GM23338 (cell line): ENCODE measurements at regions not wholly inside any gene's neighbourhood (a gene's known extent, or its start where the extent isn't known, plus 50 kb on each side); places are given as distances from the start of the nearest gene placed in this dataset.

Source experiments
- ATAC-seq: fragments of 200-7000 bp; cut with Tn5 transposase; 3 replicates; pipeline ENCODE4 v1.9.1; 2020
- DNase-seq: peaks from one replicate; pipeline ENCODE4 v3.0.0-alpha.2; 2015; ENCODE audit warnings: low spot score
- H2AFZ ChIP-seq: fragments of 200-600 bp; sonication (generic); 2 replicates; pipeline ENCODE4 v1.8.0; 2016; ENCODE audit warnings: antibody characterized with exemption, mild to moderate bottlenecking, moderate library complexity
- H3F3A ChIP-seq: fragments of 200-600 bp; sonication (generic); replicated peaks from 2 replicates; pipeline ENCODE4 v1.8.0; 2017; ENCODE audit warnings: antibody characterized with exemption, mixed run types, low read depth
- H3K27ac ChIP-seq: fragments of 200-600 bp; sonication (generic); 2 replicates; pipeline ENCODE4 v1.6.1; 2016; ENCODE audit warnings: low read depth
- H3K27me3 ChIP-seq: fragments of 200-600 bp; sonication (generic); 2 replicates; pipeline ENCODE4 v1.8.0; 2016; ENCODE audit warnings: mild to moderate bottlenecking, mixed run types, moderate library complexity; ENCODE audit not compliant: insufficient read depth
- H3K36me3 ChIP-seq: fragments of 200-600 bp; sonication (generic); 2 replicates; pipeline ENCODE4 v1.8.0; 2016; ENCODE audit warnings: mild to moderate bottlenecking; ENCODE audit not compliant: insufficient read depth
- H3K4me1 ChIP-seq: fragments of 200-600 bp; sonication (generic); 2 replicates; pipeline ENCODE4 v1.8.0; 2016; ENCODE audit warnings: mild to moderate bottlenecking, moderate library complexity; ENCODE audit not compliant: insufficient read depth
- H3K4me2 ChIP-seq: fragments of 200-600 bp; sonication (generic); 2 replicates; pipeline ENCODE4 v1.7.1; 2017; ENCODE audit warnings: mixed run types
- H3K4me3 ChIP-seq: fragments of 200-600 bp; sonication (generic); 2 replicates; pipeline ENCODE4 v1.6.1; 2016; ENCODE audit warnings: mixed run types
- H3K79me2 ChIP-seq: fragments of 200-600 bp; sonication (generic); replicated peaks from 2 replicates; pipeline ENCODE4 v1.8.0; 2017; ENCODE audit warnings: mild to moderate bottlenecking; ENCODE audit not compliant: insufficient read depth
- H3K9me2 ChIP-seq: fragments of 200-600 bp; sonication (generic); 2 replicates; pipeline ENCODE4 v1.8.0; 2017; ENCODE audit not compliant: insufficient read depth
- H4K20me1 ChIP-seq: fragments of 200-600 bp; sonication (generic); replicated peaks from 2 replicates; pipeline ENCODE4 v1.8.0; 2017; ENCODE audit warnings: mild to moderate bottlenecking; ENCODE audit not compliant: insufficient read depth
- H3K27ac Mint-ChIP-seq: 2 replicates; pipeline ENCODE4 v1.8.0; 2020; ENCODE audit warnings: inconsistent platforms, mild to moderate bottlenecking, moderate library complexity, mixed read lengths
- H3K27me3 Mint-ChIP-seq: 3 replicates; pipeline ENCODE4 v1.8.0; 2022; ENCODE audit warnings: low read depth, mild to moderate bottlenecking, moderate library complexity, mixed read lengths, inconsistent platforms; ENCODE audit not compliant: insufficient read depth, poor library complexity
- H3K36me3 Mint-ChIP-seq: 3 replicates; pipeline ENCODE4 v1.8.0; 2021; ENCODE audit warnings: low read depth, mild to moderate bottlenecking, inconsistent platforms, moderate library complexity, mixed read lengths
- H3K4me1 Mint-ChIP-seq: 3 replicates; pipeline ENCODE4 v1.8.0; 2020; ENCODE audit warnings: mild to moderate bottlenecking, inconsistent platforms, mixed read lengths
- H3K4me3 Mint-ChIP-seq: 3 replicates; pipeline ENCODE4 v1.8.0; 2021; ENCODE audit warnings: moderate library complexity, mild to moderate bottlenecking, inconsistent platforms, mixed read lengths
- H3K9me3 Mint-ChIP-seq: 3 replicates; pipeline ENCODE4 v1.8.0; 2020; ENCODE audit warnings: moderate library complexity, mild to moderate bottlenecking, inconsistent platforms, mixed read lengths
- CREB1 ChIP-seq: fragments of 250-450 bp; sonication (Bioruptor Pico); IDR thresholded peaks from 2 replicates; pipeline ENCODE4 v1.5.0; 2020; ENCODE audit warnings: low read depth, mild to moderate bottlenecking, moderate library complexity
- ETS1 ChIP-seq: IDR thresholded peaks from 2 replicates; pipeline ENCODE4 v1.6.1; 2016; ENCODE audit warnings: antibody characterized with exemption
- EZH2 ChIP-seq: fragments of 200-600 bp; sonication (generic); IDR thresholded peaks from one replicate; pipeline ENCODE4 v1.8.0; 2017; ENCODE audit warnings: antibody characterized with exemption, mild to moderate bottlenecking, low read depth; ENCODE audit not compliant: unreplicated experiment
- EZH2phosphoT487 ChIP-seq: fragments of 200-600 bp; sonication (generic); IDR thresholded peaks from one replicate; pipeline ENCODE4 v1.8.1; 2018; ENCODE audit warnings: antibody characterized with exemption; ENCODE audit not compliant: unreplicated experiment
- JUNB ChIP-seq: IDR thresholded peaks from one replicate; pipeline ENCODE4 v1.6.1; 2016; ENCODE audit warnings: antibody characterized with exemption; ENCODE audit not compliant: unreplicated experiment
- NANOG ChIP-seq: IDR thresholded peaks from 2 replicates; pipeline ENCODE4 v1.6.1; 2016; ENCODE audit warnings: antibody characterized with exemption, borderline replicate concordance
- POLR2AphosphoS5 ChIP-seq: IDR thresholded peaks from 2 replicates; pipeline ENCODE4 v1.6.1; 2016; ENCODE audit warnings: antibody characterized with exemption, low read depth
- STAT1 ChIP-seq: IDR thresholded peaks from one replicate; pipeline ENCODE4 v1.6.1; 2016; ENCODE audit warnings: antibody characterized with exemption; ENCODE audit not compliant: unreplicated experiment
- ZNF114 ChIP-seq: fragments of 250-450 bp; sonication (Bioruptor Pico); IDR thresholded peaks from 2 replicates; pipeline ENCODE4 v1.5.0; 2020; ENCODE audit warnings: mild to moderate bottlenecking, moderate library complexity
- ZNF331 ChIP-seq: fragments of 250-450 bp; sonication (Bioruptor Pico); IDR thresholded peaks from 2 replicates; pipeline ENCODE4 v1.5.0; 2020; ENCODE audit warnings: low read depth, mild to moderate bottlenecking, moderate library complexity
- ZNF462 ChIP-seq: fragments of 250-450 bp; sonication (Bioruptor Pico); IDR thresholded peaks from 2 replicates; pipeline ENCODE4 v1.5.0; 2020; ENCODE audit warnings: mild to moderate bottlenecking, moderate library complexity
- TF ChIP-seq, protein P1 (sequence below), 2 experiments: fragments of 200-600 bp in 1 of 2; sonication (generic) in 1 of 2; conservative IDR thresholded peaks; 2 replicates each; pipeline versions ENCODE4 v1.5.1 to v1.6.1; 2016 to 2017; ENCODE audit warnings: antibody characterized with exemption in 2 of 2, low read depth in 2 of 2, mild to moderate bottlenecking in 2 of 2, moderate library complexity in 1 of 2
- TF ChIP-seq, protein P2 (sequence below): IDR thresholded peaks from one replicate; pipeline ENCODE4 v1.6.1; 2018; ENCODE audit warnings: antibody characterized with exemption; ENCODE audit not compliant: unreplicated experiment

GRCh38 chr4:154984148-154984547 lies 203.1 kb downstream of the RBM46 start:
- H3K79me2 ChIP-seq, result no peaks in the 10 kb centered on the region
- Mint-ChIP-seq H3K4me1 (peaks cover 5% of the 10 kb centered on the region; the same call in 1 of the 3 replicates), H3K36me3 (no peaks in the 10 kb centered on the region), H3K4me3 (no peak overlapping the region), H3K9me3 (peaks cover 4% of the 10 kb centered on the region; the same call in 1 of the 3 replicates), H3K27ac (no peak overlapping the region), H3K27me3 (peaks cover 4% of the 10 kb centered on the region)
- H3K4me1 ChIP-seq, result no peaks in the 10 kb centered on the region
- no peaks in the 10 kb centered on the region for H3K27me3 ChIP-seq
- no peaks in the 10 kb centered on the region for H4K20me1 ChIP-seq
- DNase-seq, result no peak
- no peaks in the 10 kb centered on the region for H3K9me2 ChIP-seq
- H3K4me3 ChIP-seq, result no peak overlapping the region
- H3K4me2 ChIP-seq, result no peak overlapping the region
- no peaks in the 10 kb centered on the region for H3F3A ChIP-seq
- TF ChIP-seq EZH2phosphoT487 (no peak), ETS1 (no peak), CREB1 (no peak), NANOG (no peak), ZNF462 (CRISPR knock-in tag) (no peak), EZH2 (no peak), POLR2AphosphoS5 (no peak), STAT1 (no peak), ZNF331 (CRISPR knock-in tag) (no peak), JUNB (no peak), ZNF114 (CRISPR knock-in tag) (no peak)
- TF ChIP-seq, protein P1, sequence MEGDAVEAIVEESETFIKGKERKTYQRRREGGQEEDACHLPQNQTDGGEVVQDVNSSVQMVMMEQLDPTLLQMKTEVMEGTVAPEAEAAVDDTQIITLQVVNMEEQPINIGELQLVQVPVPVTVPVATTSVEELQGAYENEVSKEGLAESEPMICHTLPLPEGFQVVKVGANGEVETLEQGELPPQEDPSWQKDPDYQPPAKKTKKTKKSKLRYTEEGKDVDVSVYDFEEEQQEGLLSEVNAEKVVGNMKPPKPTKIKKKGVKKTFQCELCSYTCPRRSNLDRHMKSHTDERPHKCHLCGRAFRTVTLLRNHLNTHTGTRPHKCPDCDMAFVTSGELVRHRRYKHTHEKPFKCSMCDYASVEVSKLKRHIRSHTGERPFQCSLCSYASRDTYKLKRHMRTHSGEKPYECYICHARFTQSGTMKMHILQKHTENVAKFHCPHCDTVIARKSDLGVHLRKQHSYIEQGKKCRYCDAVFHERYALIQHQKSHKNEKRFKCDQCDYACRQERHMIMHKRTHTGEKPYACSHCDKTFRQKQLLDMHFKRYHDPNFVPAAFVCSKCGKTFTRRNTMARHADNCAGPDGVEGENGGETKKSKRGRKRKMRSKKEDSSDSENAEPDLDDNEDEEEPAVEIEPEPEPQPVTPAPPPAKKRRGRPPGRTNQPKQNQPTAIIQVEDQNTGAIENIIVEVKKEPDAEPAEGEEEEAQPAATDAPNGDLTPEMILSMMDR (conservative IDR thresholded peaks at IDR 0.05; ENCODE audit: low read depth in 2 of 2), result no peak
- TF ChIP-seq, protein P2, sequence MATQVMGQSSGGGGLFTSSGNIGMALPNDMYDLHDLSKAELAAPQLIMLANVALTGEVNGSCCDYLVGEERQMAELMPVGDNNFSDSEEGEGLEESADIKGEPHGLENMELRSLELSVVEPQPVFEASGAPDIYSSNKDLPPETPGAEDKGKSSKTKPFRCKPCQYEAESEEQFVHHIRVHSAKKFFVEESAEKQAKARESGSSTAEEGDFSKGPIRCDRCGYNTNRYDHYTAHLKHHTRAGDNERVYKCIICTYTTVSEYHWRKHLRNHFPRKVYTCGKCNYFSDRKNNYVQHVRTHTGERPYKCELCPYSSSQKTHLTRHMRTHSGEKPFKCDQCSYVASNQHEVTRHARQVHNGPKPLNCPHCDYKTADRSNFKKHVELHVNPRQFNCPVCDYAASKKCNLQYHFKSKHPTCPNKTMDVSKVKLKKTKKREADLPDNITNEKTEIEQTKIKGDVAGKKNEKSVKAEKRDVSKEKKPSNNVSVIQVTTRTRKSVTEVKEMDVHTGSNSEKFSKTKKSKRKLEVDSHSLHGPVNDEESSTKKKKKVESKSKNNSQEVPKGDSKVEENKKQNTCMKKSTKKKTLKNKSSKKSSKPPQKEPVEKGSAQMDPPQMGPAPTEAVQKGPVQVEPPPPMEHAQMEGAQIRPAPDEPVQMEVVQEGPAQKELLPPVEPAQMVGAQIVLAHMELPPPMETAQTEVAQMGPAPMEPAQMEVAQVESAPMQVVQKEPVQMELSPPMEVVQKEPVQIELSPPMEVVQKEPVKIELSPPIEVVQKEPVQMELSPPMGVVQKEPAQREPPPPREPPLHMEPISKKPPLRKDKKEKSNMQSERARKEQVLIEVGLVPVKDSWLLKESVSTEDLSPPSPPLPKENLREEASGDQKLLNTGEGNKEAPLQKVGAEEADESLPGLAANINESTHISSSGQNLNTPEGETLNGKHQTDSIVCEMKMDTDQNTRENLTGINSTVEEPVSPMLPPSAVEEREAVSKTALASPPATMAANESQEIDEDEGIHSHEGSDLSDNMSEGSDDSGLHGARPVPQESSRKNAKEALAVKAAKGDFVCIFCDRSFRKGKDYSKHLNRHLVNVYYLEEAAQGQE, result no peak
- no peak for ATAC-seq
- no peak overlapping the region for H3K27ac ChIP-seq
- no peaks in the 10 kb centered on the region for H3K36me3 ChIP-seq
- H2AFZ ChIP-seq, result no peak overlapping the region
